GM23338 (cell line): ENCODE measurements at regions not wholly inside any gene's neighbourhood (a gene's known extent, or its start where the extent isn't known, plus 50 kb on each side); places are given as distances from the start of the nearest gene placed in this dataset.

Experiments
- ATAC-seq: fragments of 200-7000 bp; cut with Tn5 transposase; 3 replicates; pipeline ENCODE4 v1.9.1; 2020
- DNase-seq: peaks from one replicate; pipeline ENCODE4 v3.0.0-alpha.2; 2015; ENCODE audit warnings: low spot score
- H2AFZ ChIP-seq: fragments of 200-600 bp; sonication (generic); 2 replicates; pipeline ENCODE4 v1.8.0; 2016; ENCODE audit warnings: antibody characterized with exemption, mild to moderate bottlenecking, moderate library complexity
- H3F3A ChIP-seq: fragments of 200-600 bp; sonication (generic); replicated peaks from 2 replicates; pipeline ENCODE4 v1.8.0; 2017; ENCODE audit warnings: antibody characterized with exemption, mixed run types, low read depth
- H3K27ac ChIP-seq: fragments of 200-600 bp; sonication (generic); 2 replicates; pipeline ENCODE4 v1.6.1; 2016; ENCODE audit warnings: low read depth
- H3K27me3 ChIP-seq: fragments of 200-600 bp; sonication (generic); 2 replicates; pipeline ENCODE4 v1.8.0; 2016; ENCODE audit warnings: mild to moderate bottlenecking, mixed run types, moderate library complexity; ENCODE audit not compliant: insufficient read depth
- H3K36me3 ChIP-seq: fragments of 200-600 bp; sonication (generic); 2 replicates; pipeline ENCODE4 v1.8.0; 2016; ENCODE audit warnings: mild to moderate bottlenecking; ENCODE audit not compliant: insufficient read depth
- H3K4me1 ChIP-seq: fragments of 200-600 bp; sonication (generic); 2 replicates; pipeline ENCODE4 v1.8.0; 2016; ENCODE audit warnings: mild to moderate bottlenecking, moderate library complexity; ENCODE audit not compliant: insufficient read depth
- H3K4me2 ChIP-seq: fragments of 200-600 bp; sonication (generic); 2 replicates; pipeline ENCODE4 v1.7.1; 2017; ENCODE audit warnings: mixed run types
- H3K4me3 ChIP-seq: fragments of 200-600 bp; sonication (generic); 2 replicates; pipeline ENCODE4 v1.6.1; 2016; ENCODE audit warnings: mixed run types
- H3K79me2 ChIP-seq: fragments of 200-600 bp; sonication (generic); replicated peaks from 2 replicates; pipeline ENCODE4 v1.8.0; 2017; ENCODE audit warnings: mild to moderate bottlenecking; ENCODE audit not compliant: insufficient read depth
- H3K9me2 ChIP-seq: fragments of 200-600 bp; sonication (generic); 2 replicates; pipeline ENCODE4 v1.8.0; 2017; ENCODE audit not compliant: insufficient read depth
- H4K20me1 ChIP-seq: fragments of 200-600 bp; sonication (generic); replicated peaks from 2 replicates; pipeline ENCODE4 v1.8.0; 2017; ENCODE audit warnings: mild to moderate bottlenecking; ENCODE audit not compliant: insufficient read depth
- H3K27ac Mint-ChIP-seq: 2 replicates; pipeline ENCODE4 v1.8.0; 2020; ENCODE audit warnings: inconsistent platforms, mild to moderate bottlenecking, moderate library complexity, mixed read lengths
- H3K27me3 Mint-ChIP-seq: 3 replicates; pipeline ENCODE4 v1.8.0; 2022; ENCODE audit warnings: low read depth, mild to moderate bottlenecking, moderate library complexity, mixed read lengths, inconsistent platforms; ENCODE audit not compliant: insufficient read depth, poor library complexity
- H3K36me3 Mint-ChIP-seq: 3 replicates; pipeline ENCODE4 v1.8.0; 2021; ENCODE audit warnings: low read depth, mild to moderate bottlenecking, inconsistent platforms, moderate library complexity, mixed read lengths
- H3K4me1 Mint-ChIP-seq: 3 replicates; pipeline ENCODE4 v1.8.0; 2020; ENCODE audit warnings: mild to moderate bottlenecking, inconsistent platforms, mixed read lengths
- H3K4me3 Mint-ChIP-seq: 3 replicates; pipeline ENCODE4 v1.8.0; 2021; ENCODE audit warnings: moderate library complexity, mild to moderate bottlenecking, inconsistent platforms, mixed read lengths
- H3K9me3 Mint-ChIP-seq: 3 replicates; pipeline ENCODE4 v1.8.0; 2020; ENCODE audit warnings: moderate library complexity, mild to moderate bottlenecking, inconsistent platforms, mixed read lengths
- CREB1 ChIP-seq: fragments of 250-450 bp; sonication (Bioruptor Pico); IDR thresholded peaks from 2 replicates; pipeline ENCODE4 v1.5.0; 2020; ENCODE audit warnings: low read depth, mild to moderate bottlenecking, moderate library complexity
- EZH2 ChIP-seq: fragments of 200-600 bp; sonication (generic); IDR thresholded peaks from one replicate; pipeline ENCODE4 v1.8.0; 2017; ENCODE audit warnings: antibody characterized with exemption, mild to moderate bottlenecking, low read depth; ENCODE audit not compliant: unreplicated experiment
- EZH2phosphoT487 ChIP-seq: fragments of 200-600 bp; sonication (generic); IDR thresholded peaks from one replicate; pipeline ENCODE4 v1.8.1; 2018; ENCODE audit warnings: antibody characterized with exemption; ENCODE audit not compliant: unreplicated experiment
- JUNB ChIP-seq: IDR thresholded peaks from one replicate; pipeline ENCODE4 v1.6.1; 2016; ENCODE audit warnings: antibody characterized with exemption; ENCODE audit not compliant: unreplicated experiment
- NANOG ChIP-seq: IDR thresholded peaks from 2 replicates; pipeline ENCODE4 v1.6.1; 2016; ENCODE audit warnings: antibody characterized with exemption, borderline replicate concordance
- POLR2AphosphoS5 ChIP-seq: IDR thresholded peaks from 2 replicates; pipeline ENCODE4 v1.6.1; 2016; ENCODE audit warnings: antibody characterized with exemption, low read depth
- STAT1 ChIP-seq: IDR thresholded peaks from one replicate; pipeline ENCODE4 v1.6.1; 2016; ENCODE audit warnings: antibody characterized with exemption; ENCODE audit not compliant: unreplicated experiment
- ZNF114 ChIP-seq: fragments of 250-450 bp; sonication (Bioruptor Pico); IDR thresholded peaks from 2 replicates; pipeline ENCODE4 v1.5.0; 2020; ENCODE audit warnings: mild to moderate bottlenecking, moderate library complexity
- TF ChIP-seq, protein P1 (sequence below): fragments of 250-450 bp; sonication (Bioruptor Pico); IDR thresholded peaks from 2 replicates; pipeline ENCODE4 v1.5.0; 2020; ENCODE audit warnings: mild to moderate bottlenecking, moderate library complexity
- TF ChIP-seq, protein P2 (sequence below): IDR thresholded peaks from one replicate; pipeline ENCODE4 v1.6.1; 2018; ENCODE audit warnings: antibody characterized with exemption; ENCODE audit not compliant: unreplicated experiment
- TF ChIP-seq, protein P3 (sequence below), 2 experiments: fragments of 200-600 bp in 1 of 2; sonication (generic) in 1 of 2; conservative IDR thresholded peaks; 2 replicates each; pipeline versions ENCODE4 v1.5.1 to v1.6.1; 2016 to 2017; ENCODE audit warnings: antibody characterized with exemption in 2 of 2, low read depth in 2 of 2, mild to moderate bottlenecking in 2 of 2, moderate library complexity in 1 of 2

DNA sequence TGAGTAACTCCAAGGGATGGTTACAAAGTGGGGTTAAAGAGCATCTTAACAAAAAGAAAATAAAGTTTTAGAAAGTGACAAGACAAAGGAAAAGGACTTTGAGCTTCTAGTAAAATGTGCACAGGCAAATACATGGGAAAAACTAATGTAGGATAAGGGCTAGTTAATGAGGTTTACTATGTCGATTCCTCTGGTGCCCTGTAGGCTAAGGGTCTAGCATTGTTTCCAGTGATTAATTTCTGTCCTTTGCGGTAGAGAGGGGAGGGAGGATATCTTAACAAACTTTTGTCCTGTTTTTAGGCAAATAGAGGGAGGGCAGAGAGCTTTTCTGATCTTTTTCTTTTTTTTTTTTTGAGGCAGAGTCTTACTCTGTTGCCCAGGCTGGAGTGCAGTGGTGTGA, 96.6 kb upstream of the SIAH1 start:
- no peak overlapping the region for H3K27ac ChIP-seq

DNA sequence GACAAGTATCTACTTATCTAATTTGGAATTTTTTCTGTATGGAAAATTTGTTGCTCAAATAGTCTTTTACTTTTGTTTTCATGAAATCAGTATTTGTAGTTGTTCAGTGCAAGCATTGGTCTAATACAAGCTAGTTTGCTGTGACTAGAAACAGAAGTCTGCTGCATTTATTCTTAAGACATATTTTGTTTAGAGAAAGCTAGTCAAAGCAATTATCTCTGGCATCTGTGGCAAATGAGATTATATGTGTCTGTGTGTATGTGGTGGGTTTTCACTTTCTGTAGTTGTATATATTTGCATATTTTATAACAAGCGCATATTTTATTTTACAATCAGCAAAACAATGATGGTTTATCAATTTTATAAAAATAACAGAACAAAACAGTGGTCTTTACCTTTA, 96.0 kb upstream of the SIAH1 start:
- peaks cover 11% of the 10 kb centered on the region for H3K36me3 Mint-ChIP-seq
- H3K27ac Mint-ChIP-seq, result no peak overlapping the region
- ATAC-seq (no peak), DNase-seq (no peak)
- no peaks in the 10 kb centered on the region for H4K20me1 ChIP-seq
- peaks cover 3% of the 10 kb centered on the region for H3K27me3 Mint-ChIP-seq
- peaks cover 15% of the 10 kb centered on the region; the same call in 2 of the 3 replicates for H3K4me1 Mint-ChIP-seq
- no peak overlapping the region for H3K4me3 ChIP-seq
- no peaks in the 10 kb centered on the region for H3K9me2 ChIP-seq
- H2AFZ ChIP-seq, result no peak overlapping the region
- no peaks in the 10 kb centered on the region for H3F3A ChIP-seq
- H3K36me3 ChIP-seq, result no peaks in the 10 kb centered on the region
- H3K9me3 Mint-ChIP-seq, result peaks cover 22% of the 10 kb centered on the region
- no peak overlapping the region for H3K4me3 Mint-ChIP-seq
- H3K4me1 ChIP-seq, result peaks cover 9% of the 10 kb centered on the region; the same call in 1 of the 2 replicates
- no peaks in the 10 kb centered on the region for H3K27me3 ChIP-seq
- no peak overlapping the region for H3K4me2 ChIP-seq
- H3K27ac ChIP-seq, result no peak overlapping the region
- H3K79me2 ChIP-seq, result no peaks in the 10 kb centered on the region
- TF ChIP-seq, protein P1, sequence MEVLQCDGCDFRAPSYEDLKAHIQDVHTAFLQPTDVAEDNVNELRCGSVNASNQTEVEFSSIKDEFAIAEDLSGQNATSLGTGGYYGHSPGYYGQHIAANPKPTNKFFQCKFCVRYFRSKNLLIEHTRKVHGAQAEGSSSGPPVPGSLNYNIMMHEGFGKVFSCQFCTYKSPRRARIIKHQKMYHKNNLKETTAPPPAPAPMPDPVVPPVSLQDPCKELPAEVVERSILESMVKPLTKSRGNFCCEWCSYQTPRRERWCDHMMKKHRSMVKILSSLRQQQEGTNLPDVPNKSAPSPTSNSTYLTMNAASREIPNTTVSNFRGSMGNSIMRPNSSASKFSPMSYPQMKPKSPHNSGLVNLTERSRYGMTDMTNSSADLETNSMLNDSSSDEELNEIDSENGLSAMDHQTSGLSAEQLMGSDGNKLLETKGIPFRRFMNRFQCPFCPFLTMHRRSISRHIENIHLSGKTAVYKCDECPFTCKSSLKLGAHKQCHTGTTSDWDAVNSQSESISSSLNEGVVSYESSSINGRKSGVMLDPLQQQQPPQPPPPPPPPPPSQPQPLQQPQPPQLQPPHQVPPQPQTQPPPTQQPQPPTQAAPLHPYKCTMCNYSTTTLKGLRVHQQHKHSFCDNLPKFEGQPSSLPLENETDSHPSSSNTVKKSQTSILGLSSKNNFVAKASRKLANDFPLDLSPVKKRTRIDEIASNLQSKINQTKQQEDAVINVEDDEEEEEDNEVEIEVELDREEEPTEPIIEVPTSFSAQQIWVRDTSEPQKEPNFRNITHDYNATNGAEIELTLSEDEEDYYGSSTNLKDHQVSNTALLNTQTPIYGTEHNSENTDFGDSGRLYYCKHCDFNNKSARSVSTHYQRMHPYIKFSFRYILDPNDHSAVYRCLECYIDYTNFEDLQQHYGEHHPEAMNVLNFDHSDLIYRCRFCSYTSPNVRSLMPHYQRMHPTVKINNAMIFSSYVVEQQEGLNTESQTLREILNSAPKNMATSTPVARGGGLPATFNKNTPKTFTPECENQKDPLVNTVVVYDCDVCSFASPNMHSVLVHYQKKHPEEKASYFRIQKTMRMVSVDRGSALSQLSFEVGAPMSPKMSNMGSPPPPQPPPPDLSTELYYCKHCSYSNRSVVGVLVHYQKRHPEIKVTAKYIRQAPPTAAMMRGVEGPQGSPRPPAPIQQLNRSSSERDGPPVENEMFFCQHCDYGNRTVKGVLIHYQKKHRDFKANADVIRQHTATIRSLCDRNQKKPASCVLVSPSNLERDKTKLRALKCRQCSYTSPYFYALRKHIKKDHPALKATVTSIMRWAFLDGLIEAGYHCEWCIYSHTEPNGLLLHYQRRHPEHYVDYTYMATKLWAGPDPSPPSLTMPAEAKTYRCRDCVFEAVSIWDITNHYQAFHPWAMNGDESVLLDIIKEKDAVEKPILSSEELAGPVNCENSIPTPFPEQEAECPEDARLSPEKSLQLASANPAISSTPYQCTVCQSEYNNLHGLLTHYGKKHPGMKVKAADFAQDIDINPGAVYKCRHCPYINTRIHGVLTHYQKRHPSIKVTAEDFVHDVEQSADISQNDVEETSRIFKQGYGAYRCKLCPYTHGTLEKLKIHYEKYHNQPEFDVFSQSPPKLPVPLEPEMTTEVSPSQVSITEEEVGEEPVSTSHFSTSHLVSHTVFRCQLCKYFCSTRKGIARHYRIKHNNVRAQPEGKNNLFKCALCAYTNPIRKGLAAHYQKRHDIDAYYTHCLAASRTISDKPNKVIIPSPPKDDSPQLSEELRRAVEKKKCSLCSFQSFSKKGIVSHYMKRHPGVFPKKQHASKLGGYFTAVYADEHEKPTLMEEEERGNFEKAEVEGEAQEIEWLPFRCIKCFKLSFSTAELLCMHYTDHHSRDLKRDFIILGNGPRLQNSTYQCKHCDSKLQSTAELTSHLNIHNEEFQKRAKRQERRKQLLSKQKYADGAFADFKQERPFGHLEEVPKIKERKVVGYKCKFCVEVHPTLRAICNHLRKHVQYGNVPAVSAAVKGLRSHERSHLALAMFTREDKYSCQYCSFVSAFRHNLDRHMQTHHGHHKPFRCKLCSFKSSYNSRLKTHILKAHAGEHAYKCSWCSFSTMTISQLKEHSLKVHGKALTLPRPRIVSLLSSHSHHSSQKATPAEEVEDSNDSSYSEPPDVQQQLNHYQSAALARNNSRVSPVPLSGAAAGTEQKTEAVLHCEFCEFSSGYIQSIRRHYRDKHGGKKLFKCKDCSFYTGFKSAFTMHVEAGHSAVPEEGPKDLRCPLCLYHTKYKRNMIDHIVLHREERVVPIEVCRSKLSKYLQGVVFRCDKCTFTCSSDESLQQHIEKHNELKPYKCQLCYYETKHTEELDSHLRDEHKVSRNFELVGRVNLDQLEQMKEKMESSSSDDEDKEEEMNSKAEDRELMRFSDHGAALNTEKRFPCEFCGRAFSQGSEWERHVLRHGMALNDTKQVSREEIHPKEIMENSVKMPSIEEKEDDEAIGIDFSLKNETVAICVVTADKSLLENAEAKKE (CRISPR knock-in tag), result no peak
- TF ChIP-seq NANOG, result no peak
- TF ChIP-seq ZNF114 (CRISPR knock-in tag), result no peak

More for the DNA sequence above, 96.6 kb upstream of the SIAH1 start:
- Histone ChIP-seq H3K9me2 (no peaks in the 10 kb centered on the region), H3K36me3 (no peaks in the 10 kb centered on the region), H3F3A (no peaks in the 10 kb centered on the region), H2AFZ (no peak overlapping the region), H3K4me1 (peaks cover 9% of the 10 kb centered on the region; the same call in 1 of the 2 replicates), H3K79me2 (no peaks in the 10 kb centered on the region), H3K4me2 (no peak overlapping the region), H3K4me3 (no peak overlapping the region), H3K27me3 (no peaks in the 10 kb centered on the region), H4K20me1 (no peaks in the 10 kb centered on the region)
- Mint-ChIP-seq H3K4me1 (peaks cover 15% of the 10 kb centered on the region; the same call in 2 of the 3 replicates), H3K9me3 (peaks cover 22% of the 10 kb centered on the region), H3K27ac (no peak overlapping the region), H3K4me3 (no peak overlapping the region), H3K36me3 (peaks cover 11% of the 10 kb centered on the region), H3K27me3 (peaks cover 3% of the 10 kb centered on the region)
- TF ChIP-seq, protein P2, sequence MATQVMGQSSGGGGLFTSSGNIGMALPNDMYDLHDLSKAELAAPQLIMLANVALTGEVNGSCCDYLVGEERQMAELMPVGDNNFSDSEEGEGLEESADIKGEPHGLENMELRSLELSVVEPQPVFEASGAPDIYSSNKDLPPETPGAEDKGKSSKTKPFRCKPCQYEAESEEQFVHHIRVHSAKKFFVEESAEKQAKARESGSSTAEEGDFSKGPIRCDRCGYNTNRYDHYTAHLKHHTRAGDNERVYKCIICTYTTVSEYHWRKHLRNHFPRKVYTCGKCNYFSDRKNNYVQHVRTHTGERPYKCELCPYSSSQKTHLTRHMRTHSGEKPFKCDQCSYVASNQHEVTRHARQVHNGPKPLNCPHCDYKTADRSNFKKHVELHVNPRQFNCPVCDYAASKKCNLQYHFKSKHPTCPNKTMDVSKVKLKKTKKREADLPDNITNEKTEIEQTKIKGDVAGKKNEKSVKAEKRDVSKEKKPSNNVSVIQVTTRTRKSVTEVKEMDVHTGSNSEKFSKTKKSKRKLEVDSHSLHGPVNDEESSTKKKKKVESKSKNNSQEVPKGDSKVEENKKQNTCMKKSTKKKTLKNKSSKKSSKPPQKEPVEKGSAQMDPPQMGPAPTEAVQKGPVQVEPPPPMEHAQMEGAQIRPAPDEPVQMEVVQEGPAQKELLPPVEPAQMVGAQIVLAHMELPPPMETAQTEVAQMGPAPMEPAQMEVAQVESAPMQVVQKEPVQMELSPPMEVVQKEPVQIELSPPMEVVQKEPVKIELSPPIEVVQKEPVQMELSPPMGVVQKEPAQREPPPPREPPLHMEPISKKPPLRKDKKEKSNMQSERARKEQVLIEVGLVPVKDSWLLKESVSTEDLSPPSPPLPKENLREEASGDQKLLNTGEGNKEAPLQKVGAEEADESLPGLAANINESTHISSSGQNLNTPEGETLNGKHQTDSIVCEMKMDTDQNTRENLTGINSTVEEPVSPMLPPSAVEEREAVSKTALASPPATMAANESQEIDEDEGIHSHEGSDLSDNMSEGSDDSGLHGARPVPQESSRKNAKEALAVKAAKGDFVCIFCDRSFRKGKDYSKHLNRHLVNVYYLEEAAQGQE, result no peak
- TF ChIP-seq CREB1 (CRISPR knock-in tag) (no peak), POLR2AphosphoS5 (no peak), STAT1 (no peak), JUNB (no peak), EZH2phosphoT487 (no peak), EZH2 (no peak)
- TF ChIP-seq, protein P3, sequence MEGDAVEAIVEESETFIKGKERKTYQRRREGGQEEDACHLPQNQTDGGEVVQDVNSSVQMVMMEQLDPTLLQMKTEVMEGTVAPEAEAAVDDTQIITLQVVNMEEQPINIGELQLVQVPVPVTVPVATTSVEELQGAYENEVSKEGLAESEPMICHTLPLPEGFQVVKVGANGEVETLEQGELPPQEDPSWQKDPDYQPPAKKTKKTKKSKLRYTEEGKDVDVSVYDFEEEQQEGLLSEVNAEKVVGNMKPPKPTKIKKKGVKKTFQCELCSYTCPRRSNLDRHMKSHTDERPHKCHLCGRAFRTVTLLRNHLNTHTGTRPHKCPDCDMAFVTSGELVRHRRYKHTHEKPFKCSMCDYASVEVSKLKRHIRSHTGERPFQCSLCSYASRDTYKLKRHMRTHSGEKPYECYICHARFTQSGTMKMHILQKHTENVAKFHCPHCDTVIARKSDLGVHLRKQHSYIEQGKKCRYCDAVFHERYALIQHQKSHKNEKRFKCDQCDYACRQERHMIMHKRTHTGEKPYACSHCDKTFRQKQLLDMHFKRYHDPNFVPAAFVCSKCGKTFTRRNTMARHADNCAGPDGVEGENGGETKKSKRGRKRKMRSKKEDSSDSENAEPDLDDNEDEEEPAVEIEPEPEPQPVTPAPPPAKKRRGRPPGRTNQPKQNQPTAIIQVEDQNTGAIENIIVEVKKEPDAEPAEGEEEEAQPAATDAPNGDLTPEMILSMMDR (conservative IDR thresholded peaks at IDR 0.05; ENCODE audit: low read depth in 2 of 2), result no peak
- ATAC-seq (no peak), DNase-seq (no peak)
